Ovary (tissue), 7 donors: ENCODE measurements at regions not wholly inside any gene's neighbourhood (a gene's known extent, or its start where the extent isn't known, plus 50 kb on each side); places are given as distances from the start of the nearest gene placed in this dataset.

Experiments used
- DNase-seq, 5 donors: peaks; one replicate each; pipeline ENCODE4 v3.0.0-alpha.2; 2019 to 2020
- H3K27ac ChIP-seq, 2 donors: fragments of 200-600 bp; one replicate each; pipeline versions ENCODE4 v1.5.1 to v1.8.0; 2019 to 2022
- H3K27me3 ChIP-seq: fragments of 200-600 bp; one replicate; pipeline ENCODE4 v1.8.0; 2022
- H3K36me3 ChIP-seq: fragments of 200-600 bp; sonication (generic); one replicate; pipeline ENCODE4 v1.5.1; 2019
- H3K4me1 ChIP-seq: one replicate; pipeline ENCODE4 v1.8.1; 2013; ENCODE audit warnings: mild to moderate bottlenecking, moderate library complexity; ENCODE audit not compliant: insufficient read depth
- H3K4me3 ChIP-seq: fragments of 200-600 bp; sonication (generic); one replicate; pipeline ENCODE4 v1.5.1; 2017
- H3K9me3 ChIP-seq, 2 donors: fragments of 200-600 bp in 1 of 2; sonication (generic) in 1 of 2; one replicate each; pipeline versions ENCODE4 v1.5.1 to v1.8.1; 2013 to 2019; ENCODE audit warnings: mild to moderate bottlenecking in 1 of 2, moderate library complexity in 1 of 2
- CTCF ChIP-seq, 3 donors: fragments of 450-650 bp in 2 of 3; fragments of 200-600 bp in 1 of 3; IDR thresholded peaks; one replicate each; pipeline versions ENCODE4 v1.5.1 to v1.8.0; 2016 to 2022; ENCODE audit warnings: antibody characterized with exemption in 3 of 3, mild to moderate bottlenecking in 1 of 3
- EP300 ChIP-seq: sonication (generic); formaldehyde crosslinking; IDR thresholded peaks from one replicate; pipeline ENCODE4 v1.6.1; 2017; ENCODE audit warnings: antibody characterized with exemption
- POLR2A ChIP-seq: fragments of 450-650 bp; IDR thresholded peaks from one replicate; pipeline ENCODE4 v1.6.1; 2017; ENCODE audit warnings: antibody characterized with exemption, mild to moderate bottlenecking, moderate library complexity
- WGBS, 3 donors: extraction: QIAGEN DNeasy Blood & Tissue Kit in 1 of 3; methylation state at CpG; one replicate each; pipeline versions ENCODE4 v1.1.5 to v1.1.7; 2013 to 2017; 5-methylcytosine and 5-hydroxymethylcytosine counted together
- intact Hi-C, 4 donors: fragments of 100-400 bp; cut with DNase I; formaldehyde crosslinking; loops; one replicate each; pipeline versions ENCODE4 v1.11.0 to v1.15.1; 2022 to 2023
- donor health status: DM: no; HTN: no; CAD: no; lungs with moderate emphysema.
- donor health status: DM: no; HTN: no; CAD: no.
- donor health status: Bipolar disorder and iron deficiency.
- donor health status: DM: no; HTN: no; CAD: no.
- donor health status: DM: yes; HTN: yes; CAD: no.

GRCh38 chr18:27313678-27314077 is 128.6 kb upstream of the CHST9 start:
- WGBS, 3 donors, result 2 to 3% (median 2%) methylated on average over 1 of the region's 1 CpG
- DNase-seq, result no peak
- Histone ChIP-seq H3K36me3 (no peaks in the 10 kb centered on the region), H3K27me3 (no peaks in the 10 kb centered on the region), H3K9me3 (no peaks in the 10 kb centered on the region), H3K4me3 (no peak overlapping the region), H3K4me1 (no peaks in the 10 kb centered on the region), H3K27ac (no peak overlapping the region)
- TF ChIP-seq EP300 (no peak), POLR2A (no peak), CTCF (IDR thresholded peaks at IDR 0.05) (no peak)
- intact Hi-C loops, result no loop called here

DNA sequence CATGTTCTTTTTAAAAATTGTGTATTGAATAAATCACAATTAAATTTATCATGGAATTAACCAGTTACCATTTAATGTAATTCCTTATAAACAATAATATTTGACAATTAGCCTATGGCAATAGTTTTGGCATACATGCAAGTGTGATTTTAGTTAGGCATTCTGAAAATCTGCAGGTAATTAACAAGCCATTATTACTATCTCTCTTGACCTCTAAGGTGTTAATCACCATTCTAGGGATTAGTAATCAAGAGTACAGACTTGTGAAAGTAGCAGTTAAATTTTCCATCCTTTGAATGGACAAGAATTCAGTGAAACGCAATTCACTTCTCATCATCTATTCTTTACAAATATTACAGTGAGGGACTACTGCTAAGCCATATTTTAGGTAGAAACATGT is 127.7 kb upstream of the CHST9 start:
- intact Hi-C loops, result no loop called here
- Histone ChIP-seq H3K4me3 (no peak overlapping the region), H3K36me3 (no peaks in the 10 kb centered on the region), H3K4me1 (no peaks in the 10 kb centered on the region), H3K27ac (no peak overlapping the region), H3K9me3 (no peaks in the 10 kb centered on the region), H3K27me3 (no peaks in the 10 kb centered on the region)
- no peak for DNase-seq
- TF ChIP-seq POLR2A, result no peak
- TF ChIP-seq EP300, result no peak
- TF ChIP-seq CTCF (IDR thresholded peaks at IDR 0.05), result no peak
- 87 to 91% (median 90%) methylated on average over 1 of the region's 1 CpG for WGBS, 3 donors

DNA sequence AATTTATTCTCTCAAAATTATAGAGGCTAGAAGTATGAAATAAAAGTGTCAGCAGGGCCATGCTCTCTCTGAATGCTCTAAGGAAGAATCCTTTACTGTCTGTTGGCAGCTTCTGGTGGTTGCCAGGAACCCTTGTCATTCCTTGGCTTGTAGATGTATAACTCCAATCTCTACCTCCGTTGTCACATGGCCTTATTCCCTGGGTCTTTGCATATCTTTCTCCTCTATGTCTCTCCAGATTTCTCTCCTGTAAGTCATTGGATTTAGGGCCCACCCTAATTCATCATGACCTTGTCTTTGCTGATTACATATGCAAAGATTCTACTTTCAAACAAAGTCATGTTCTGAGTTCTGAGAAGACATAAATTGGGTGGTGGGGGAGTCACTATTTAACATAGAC is 127.0 kb upstream of the CHST9 start:
- Histone ChIP-seq H3K36me3 (no peaks in the 10 kb centered on the region), H3K4me3 (no peak overlapping the region), H3K4me1 (no peaks in the 10 kb centered on the region), H3K27ac (no peak overlapping the region), H3K9me3 (no peaks in the 10 kb centered on the region), H3K27me3 (no peaks in the 10 kb centered on the region)
- DNase-seq, result no peak
- no peak for TF ChIP-seq CTCF (IDR thresholded peaks at IDR 0.05)
- no peak for TF ChIP-seq POLR2A
- TF ChIP-seq EP300, result no peak
- intact Hi-C loops, result no loop called here
- WGBS, 3 donors, result 44 to 71% (median 52%) methylated on average over 1 of the region's 1 CpG

DNA sequence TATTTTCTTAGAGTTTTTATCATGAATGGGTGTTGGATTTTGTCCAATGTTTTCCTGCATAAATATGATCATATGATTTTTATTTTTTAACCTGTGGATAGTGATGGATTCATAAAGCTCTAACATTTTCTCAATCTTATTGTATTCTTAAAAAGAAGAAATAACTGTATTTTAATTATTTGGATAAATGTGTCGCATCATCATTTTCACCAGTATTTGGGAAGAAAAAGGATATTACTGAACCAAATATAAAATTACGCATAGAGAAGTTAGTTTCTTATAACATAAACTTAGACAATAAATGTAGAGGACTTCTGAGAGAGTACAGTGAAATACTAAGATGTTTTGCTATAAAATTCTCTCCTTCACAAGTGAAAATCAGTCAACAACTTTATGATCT is 126.0 kb upstream of the CHST9 start:
- Histone ChIP-seq H3K4me1 (no peaks in the 10 kb centered on the region), H3K27me3 (no peaks in the 10 kb centered on the region), H3K4me3 (no peak overlapping the region), H3K9me3 (no peaks in the 10 kb centered on the region), H3K36me3 (no peaks in the 10 kb centered on the region), H3K27ac (no peak overlapping the region)
- 94 to 97% (median 95%) methylated on average over 2 of the region's 2 CpGs for WGBS, 3 donors
- DNase-seq, result no peak
- intact Hi-C loops, result no loop called here
- TF ChIP-seq POLR2A, result no peak

DNA sequence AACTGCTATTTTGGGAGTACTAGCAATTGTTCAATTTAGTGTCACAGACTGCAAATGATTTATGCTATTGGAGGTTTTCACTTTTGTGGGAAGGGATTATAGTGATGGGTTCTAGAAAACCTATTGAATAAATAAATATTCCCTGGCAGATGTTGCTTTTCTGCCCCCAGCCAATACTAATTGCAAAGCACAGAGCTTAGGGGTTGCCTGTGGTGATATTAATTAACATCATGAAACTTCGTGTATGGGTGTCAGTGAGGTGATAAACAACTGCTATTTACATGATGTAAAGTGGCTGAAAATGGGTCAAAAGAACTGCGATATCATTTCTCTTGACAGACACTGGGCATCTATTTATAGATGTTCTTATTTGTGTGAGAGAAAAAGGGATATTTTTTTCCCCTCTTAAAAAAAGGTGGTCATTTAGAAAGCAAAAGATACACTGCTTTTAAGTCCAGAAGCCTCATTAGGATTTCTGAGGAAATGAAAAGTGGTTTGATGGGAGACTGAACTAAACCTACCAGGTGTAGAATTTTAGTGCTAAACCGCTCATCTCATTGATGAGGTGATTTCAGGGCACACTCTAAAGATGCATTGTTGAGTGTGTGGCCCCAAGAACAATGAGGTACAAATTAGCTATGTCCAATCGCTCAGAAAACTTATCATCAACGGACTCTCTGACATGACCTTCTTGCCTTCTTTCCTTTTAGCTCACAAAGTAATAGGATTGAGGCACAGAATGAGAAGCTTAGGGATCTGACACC is 116.7 kb upstream of the CHST9 start:
- no peak for TF ChIP-seq CTCF (IDR thresholded peaks at IDR 0.05)
- no peak for TF ChIP-seq EP300
- TF ChIP-seq POLR2A, result no peak
- Histone ChIP-seq H3K9me3 (no peaks in the 10 kb centered on the region), H3K4me3 (no peak overlapping the region), H3K27ac (no peak overlapping the region), H3K4me1 (no peaks in the 10 kb centered on the region), H3K36me3 (no peaks in the 10 kb centered on the region), H3K27me3 (no peaks in the 10 kb centered on the region)
- intact Hi-C loops, result no loop called here
- 38 to 42% (median 39%) methylated on average over 5 of the region's 5 CpGs for WGBS, 3 donors
- DNase-seq, result no peak
